ENCODE measurements at regions not wholly inside any gene's neighbourhood (a gene's known extent, or its start where the extent isn't known, plus 50 kb on each side); places are given as distances from the start of the nearest gene placed in this dataset.

GRCh38 chr21:16307256-16307655 is 577.5 kb downstream of the USP25 start:
- TF ChIP-seq CTCF (IDR thresholded peaks at IDR 0.05) = no peak
- TF ChIP-seq POLR2A (IDR thresholded peaks at IDR 0.05) = no peak

Measured in prostate gland (tissue), 2 donors.